ENCODE measurements at regions not wholly inside any gene's neighbourhood (a gene's known extent, or its start where the extent isn't known, plus 50 kb on each side); places are given as distances from the start of the nearest gene placed in this dataset.

GRCh38 chr19:32224371-32225244 lies 120.8 kb upstream of the ZNF507 start:
- peak; percentile 55 for DNase-seq

- DNase-seq: no peak
Measured at GRCh38 chr19:32227561-32228165, 117.7 kb upstream of the ZNF507 start.

GRCh38 chr19:32230441-32230840 lies 115.0 kb upstream of the ZNF507 start:
- DNase-seq: no peak

GRCh38 chr19:32231020-32231419 lies 114.4 kb upstream of the ZNF507 start:
- no peak for DNase-seq

GRCh38 chr19:32231691-32232090 lies 113.7 kb upstream of the ZNF507 start:
- no peak for DNase-seq

GRCh38 chr19:32232449-32232848 lies 113.0 kb upstream of the ZNF507 start:
- DNase-seq: no peak

- no peak for DNase-seq
Measured at GRCh38 chr19:32233091-32233490, 112.3 kb upstream of the ZNF507 start.

GRCh38 chr19:32233885-32234284 lies 111.5 kb upstream of the ZNF507 start:
- DNase-seq: no peak

- no peak for DNase-seq
Measured at GRCh38 chr19:32234663-32235217, 110.7 kb upstream of the ZNF507 start.

GRCh38 chr19:32238076-32238475 lies 107.3 kb upstream of the ZNF507 start:
- no peak for DNase-seq

- no peak for DNase-seq
Measured at GRCh38 chr19:32240316-32240715, 105.1 kb upstream of the ZNF507 start.

- no peak for DNase-seq
Measured at GRCh38 chr19:32241306-32241705, 104.1 kb upstream of the ZNF507 start.

GRCh38 chr19:32241932-32242710 lies 103.3 kb upstream of the ZNF507 start:
- no peak for DNase-seq

- DNase-seq: no peak
Measured at GRCh38 chr19:32246006-32246405, 99.4 kb upstream of the ZNF507 start.

GRCh38 chr19:32251634-32252332 lies 93.6 kb upstream of the ZNF507 start:
- no peak for DNase-seq

GRCh38 chr19:32252333-32252669 lies 93.1 kb upstream of the ZNF507 start:
- DNase-seq: no peak

GRCh38 chr19:32253683-32254508 lies 91.5 kb upstream of the ZNF507 start:
- no peak for DNase-seq

GRCh38 chr19:32254509-32254890 lies 90.9 kb upstream of the ZNF507 start:
- DNase-seq: no peak

GRCh38 chr19:32255536-32256295 lies 89.7 kb upstream of the ZNF507 start:
- DNase-seq: no peak

- DNase-seq: no peak
Measured at GRCh38 chr19:32256341-32256975, 89.0 kb upstream of the ZNF507 start.

Measured in hematopoietic multipotent progenitor cell treated with erythropoietin and hydrocortisone succinate and interleukin-3 and kit ligand, for 8 days (in vitro differentiated cells).